ENCODE measurements at regions not wholly inside any gene's neighbourhood (a gene's known extent, or its start where the extent isn't known, plus 50 kb on each side); places are given as distances from the start of the nearest gene placed in this dataset.

DNA sequence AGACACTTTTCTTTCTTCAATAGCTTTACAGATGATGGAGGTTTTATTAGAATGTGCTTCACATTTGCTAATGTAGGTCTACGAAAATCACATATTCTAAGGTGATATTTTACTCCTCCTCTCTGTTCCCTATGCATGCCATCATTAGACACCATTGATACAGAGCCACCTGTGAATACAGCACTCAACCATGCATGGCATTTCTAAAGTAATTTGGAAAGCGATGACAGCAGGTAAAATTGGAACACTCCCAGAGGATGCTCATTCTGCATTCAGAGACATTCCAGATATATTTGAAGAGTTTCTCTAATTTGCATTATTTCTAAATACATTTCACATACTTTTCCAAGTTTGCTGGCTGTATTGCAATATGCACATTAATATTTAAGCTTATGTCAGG, 65.3 kb upstream of the RIT2 start:
- Histone ChIP-seq H3K4me3 (ENCODE audit: low read depth, low read length) (no peak overlapping the region), H3K27me3 (replicated peaks) (no peaks in the 10 kb centered on the region), H3K36me3 (replicated peaks) (no peaks in the 10 kb centered on the region), H3K27ac (no peak overlapping the region)
- DNase-seq: no peak
- TF ChIP-seq, protein P1, sequence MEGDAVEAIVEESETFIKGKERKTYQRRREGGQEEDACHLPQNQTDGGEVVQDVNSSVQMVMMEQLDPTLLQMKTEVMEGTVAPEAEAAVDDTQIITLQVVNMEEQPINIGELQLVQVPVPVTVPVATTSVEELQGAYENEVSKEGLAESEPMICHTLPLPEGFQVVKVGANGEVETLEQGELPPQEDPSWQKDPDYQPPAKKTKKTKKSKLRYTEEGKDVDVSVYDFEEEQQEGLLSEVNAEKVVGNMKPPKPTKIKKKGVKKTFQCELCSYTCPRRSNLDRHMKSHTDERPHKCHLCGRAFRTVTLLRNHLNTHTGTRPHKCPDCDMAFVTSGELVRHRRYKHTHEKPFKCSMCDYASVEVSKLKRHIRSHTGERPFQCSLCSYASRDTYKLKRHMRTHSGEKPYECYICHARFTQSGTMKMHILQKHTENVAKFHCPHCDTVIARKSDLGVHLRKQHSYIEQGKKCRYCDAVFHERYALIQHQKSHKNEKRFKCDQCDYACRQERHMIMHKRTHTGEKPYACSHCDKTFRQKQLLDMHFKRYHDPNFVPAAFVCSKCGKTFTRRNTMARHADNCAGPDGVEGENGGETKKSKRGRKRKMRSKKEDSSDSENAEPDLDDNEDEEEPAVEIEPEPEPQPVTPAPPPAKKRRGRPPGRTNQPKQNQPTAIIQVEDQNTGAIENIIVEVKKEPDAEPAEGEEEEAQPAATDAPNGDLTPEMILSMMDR (IDR thresholded peaks at IDR 0.05; ENCODE audit: low read depth, low read length, missing control alignments): no peak
- in situ Hi-C loops (cut with HindIII; ENCODE audit: low pct_ligation_motif_present, low sequenced_read_pairs): no loop called here

DNA sequence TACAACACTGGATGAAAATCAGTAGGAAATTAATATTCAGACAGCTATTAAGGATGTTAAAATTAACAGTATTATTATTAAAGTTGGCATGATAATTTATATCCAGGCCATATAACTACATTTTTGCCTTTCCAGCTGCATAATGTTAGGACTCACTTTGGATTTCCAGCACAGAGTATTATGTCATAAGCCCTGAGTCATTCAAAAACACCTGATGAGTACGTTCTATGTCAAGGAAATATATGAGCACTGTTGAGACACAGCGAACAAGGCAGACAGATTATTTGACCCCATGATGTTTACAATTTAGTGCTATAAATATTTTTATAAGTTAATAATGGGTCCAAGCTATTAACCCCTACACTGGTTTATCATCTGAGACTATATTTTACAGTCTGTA, 59.8 kb upstream of the RIT2 start:
- Histone ChIP-seq H3K27me3 (replicated peaks) (no peaks in the 10 kb centered on the region), H3K4me3 (ENCODE audit: low read depth, low read length) (no peak overlapping the region), H3K27ac (no peak overlapping the region), H3K36me3 (replicated peaks) (no peaks in the 10 kb centered on the region)
- no peak for DNase-seq
- in situ Hi-C loops (cut with HindIII; ENCODE audit: low pct_ligation_motif_present, low sequenced_read_pairs): no loop called here
- TF ChIP-seq, protein P1 (IDR thresholded peaks at IDR 0.05; ENCODE audit: low read depth, low read length, missing control alignments): no peak

DNA sequence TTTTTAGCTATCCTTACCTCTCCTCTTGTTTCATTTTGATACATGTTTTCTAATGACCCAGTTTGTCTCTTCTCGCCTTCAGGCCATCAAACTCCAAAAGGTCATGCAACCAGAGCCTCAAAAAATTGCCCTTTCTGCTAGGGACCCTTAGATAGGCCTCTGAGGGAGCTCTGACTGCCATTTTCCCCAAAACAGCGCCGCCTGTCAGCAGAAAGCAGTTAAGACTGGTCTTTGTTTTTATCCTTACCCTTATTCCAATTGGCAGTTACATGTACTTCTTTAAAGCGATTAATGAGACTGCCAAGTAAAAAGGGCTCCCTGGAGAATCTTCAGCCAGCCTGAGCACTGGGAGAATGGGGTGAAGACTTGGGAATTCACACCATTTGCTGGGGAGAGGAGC, 55.1 kb upstream of the RIT2 start:
- no peak overlapping the region for H3K4me3 ChIP-seq (ENCODE audit: low read depth, low read length)
- TF ChIP-seq, protein P1 (IDR thresholded peaks at IDR 0.05; ENCODE audit: low read depth, low read length, missing control alignments): no peak
- no peaks in the 10 kb centered on the region for H3K36me3 ChIP-seq (replicated peaks)
- in situ Hi-C loops (cut with HindIII; ENCODE audit: low pct_ligation_motif_present, low sequenced_read_pairs): no loop called here
- DNase-seq: no peak
- H3K27ac ChIP-seq: no peak overlapping the region
- no peaks in the 10 kb centered on the region for H3K27me3 ChIP-seq (replicated peaks)
